PC-9 (cell line): ENCODE measurements at regions not wholly inside any gene's neighbourhood (a gene's known extent, or its start where the extent isn't known, plus 50 kb on each side); places are given as distances from the start of the nearest gene placed in this dataset.
"Not testable (repeated sequence)": the region's sequence is repeated elsewhere in the genome, so short reads cannot be mapped to it uniquely, and the experiment has no call there.

Source experiments
- CTCF ChIP-seq: fragments of 200-600 bp; sonication (generic); conservative IDR thresholded peaks from 2 replicates; pipeline ENCODE4 v1.6.1; 2017; ENCODE audit warnings: mixed run types, antibody characterized with exemption, mild to moderate bottlenecking, moderate library complexity
- EZH2 ChIP-seq: fragments of 200-600 bp; sonication (generic); IDR thresholded peaks from 2 replicates; pipeline ENCODE4 v1.8.0; 2017; ENCODE audit warnings: antibody characterized with exemption, low read depth

- TF ChIP-seq CTCF, EZH2: not testable (repeated sequence)
Observed at GRCh38 chr14:45756412-45756811, 503.4 kb upstream of the MIS18BP1 start.
